Esophagus (tissue), 2 donors: ENCODE measurements at regions not wholly inside any gene's neighbourhood (a gene's known extent, or its start where the extent isn't known, plus 50 kb on each side); places are given as distances from the start of the nearest gene placed in this dataset.
"Not testable (repeated sequence)": the region's sequence is repeated elsewhere in the genome, so short reads cannot be mapped to it uniquely, and the experiment has no call there.

Experiments
- H3K27ac ChIP-seq, 2 donors: one replicate each; pipeline ENCODE4 v1.5.1; 2013; ENCODE audit warnings: low read depth in 2 of 2, mild to moderate bottlenecking in 2 of 2, inconsistent platforms in 1 of 2, low read length in 1 of 2, moderate library complexity in 1 of 2
- H3K27me3 ChIP-seq, 2 donors: one replicate each; pipeline ENCODE4 v1.6.1; 2013; ENCODE audit warnings: low read length in 2 of 2, control low read depth in 1 of 2, mild to moderate bottlenecking in 1 of 2; ENCODE audit not compliant: insufficient read depth in 2 of 2, control insufficient read depth in 1 of 2
- H3K36me3 ChIP-seq, 2 donors: one replicate each; pipeline ENCODE4 v1.6.1; 2013; ENCODE audit warnings: low read length in 1 of 2; ENCODE audit not compliant: control insufficient read depth in 2 of 2, insufficient read depth in 2 of 2
- H3K4me1 ChIP-seq, 2 donors: one replicate each; pipeline ENCODE4 v1.6.1; 2013; ENCODE audit warnings: low read length in 1 of 2; ENCODE audit not compliant: control insufficient read depth in 2 of 2, insufficient read depth in 2 of 2
- H3K4me3 ChIP-seq, 2 donors: one replicate each; pipeline ENCODE4 v1.5.1; 2013; ENCODE audit warnings: low read length in 2 of 2, mild to moderate bottlenecking in 2 of 2, low read depth in 1 of 2, moderate library complexity in 1 of 2
- H3K9me3 ChIP-seq, 2 donors: one replicate each; pipeline ENCODE4 v1.6.1; 2013; ENCODE audit warnings: mild to moderate bottlenecking in 2 of 2, low read depth in 1 of 2, low read length in 1 of 2, moderate library complexity in 1 of 2; ENCODE audit not compliant: control insufficient read depth in 2 of 2, insufficient read depth in 1 of 2
- WGBS, 2 donors: extraction: QIAGEN DNeasy Blood & Tissue Kit; methylation state at CpG; one replicate each; pipeline ENCODE4 v1.1.7; 2013; 5-methylcytosine and 5-hydroxymethylcytosine counted together
- donor health status: healthy with polysubstance abuse.
- donor health status: Bipolar disorder and iron deficiency.

GRCh38 chr6:85047818-85048217 lies 283.4 kb upstream of the TBX18 start:
- Histone ChIP-seq H3K4me1 (no peaks in the 10 kb centered on the region), H3K4me3 (no peak overlapping the region), H3K27ac (no peak overlapping the region), H3K27me3 (no peaks in the 10 kb centered on the region), H3K9me3 (no peaks in the 10 kb centered on the region), H3K36me3 (no peaks in the 10 kb centered on the region)
- 51 to 55% methylated on average over 2 of the region's 2 CpGs for WGBS, 2 donors

GRCh38 chr6:85045767-85046166 lies 281.4 kb upstream of the TBX18 start:
- not testable (repeated sequence) for H3K36me3 ChIP-seq, H3K4me3 ChIP-seq, H3K27ac ChIP-seq, H3K9me3 ChIP-seq, H3K27me3 ChIP-seq, H3K4me1 ChIP-seq
- 93 to 95% methylated on average over 1 of the region's 1 CpG for WGBS, 2 donors

- H3K27ac ChIP-seq, result no peak overlapping the region
- H3K36me3 ChIP-seq, result no peaks in the 10 kb centered on the region
- WGBS, 2 donors, result 60 to 63% methylated on average over 2 of the region's 2 CpGs
- no peaks in the 10 kb centered on the region for H3K9me3 ChIP-seq
- H3K4me3 ChIP-seq, result no peak overlapping the region
- no peaks in the 10 kb centered on the region for H3K4me1 ChIP-seq
- H3K27me3 ChIP-seq, result no peaks in the 10 kb centered on the region
Observed at GRCh38 chr6:85044361-85044760, 280.0 kb upstream of the TBX18 start.

- Histone ChIP-seq H3K9me3 (no peaks in the 10 kb centered on the region), H3K4me3 (no peak overlapping the region), H3K4me1 (no peaks in the 10 kb centered on the region)
Observed at GRCh38 chr6:85041376-85041775, 277.0 kb upstream of the TBX18 start.

GRCh38 chr6:85037221-85037620 lies 272.8 kb upstream of the TBX18 start:
- WGBS, 2 donors, result 71 to 75% methylated on average over 4 of the region's 4 CpGs
- no peak overlapping the region for H3K4me3 ChIP-seq
- H3K9me3 ChIP-seq, result peaks cover 4 to 12% of the 10 kb centered on the region in 2 donors
- H3K27me3 ChIP-seq, result no peaks in the 10 kb centered on the region
- no peaks in the 10 kb centered on the region for H3K4me1 ChIP-seq
- H3K36me3 ChIP-seq, result no peaks in the 10 kb centered on the region
- H3K27ac ChIP-seq, result no peak overlapping the region

More at GRCh38 chr6:85041376-85041775, 277.0 kb upstream of the TBX18 start:
- no peaks in the 10 kb centered on the region for H3K36me3 ChIP-seq
- H3K27me3 ChIP-seq, result no peaks in the 10 kb centered on the region
- H3K27ac ChIP-seq, result no peak overlapping the region

- H3K4me3 ChIP-seq, result no peak overlapping the region
Observed at GRCh38 chr6:85035766-85036165, 271.4 kb upstream of the TBX18 start.

GRCh38 chr6:85033547-85033946 lies 269.1 kb upstream of the TBX18 start:
- Histone ChIP-seq H3K9me3 (peaks cover 9 to 12% of the 10 kb centered on the region in 2 donors), H3K27me3 (no peaks in the 10 kb centered on the region), H3K27ac (no peak overlapping the region), H3K36me3 (no peaks in the 10 kb centered on the region), H3K4me3 (no peak overlapping the region), H3K4me1 (no peaks in the 10 kb centered on the region)
- WGBS, 2 donors, result 36% methylated on average over 1 of the region's 1 CpG

More at GRCh38 chr6:85035766-85036165, 271.4 kb upstream of the TBX18 start:
- Histone ChIP-seq H3K36me3 (no peaks in the 10 kb centered on the region), H3K9me3 (peaks cover 4 to 12% of the 10 kb centered on the region in 2 donors), H3K27ac (no peak overlapping the region), H3K27me3 (no peaks in the 10 kb centered on the region), H3K4me1 (no peaks in the 10 kb centered on the region)
- WGBS, 2 donors, result 82 to 94% methylated on average over 1 of the region's 1 CpG

- no peak overlapping the region for H3K27ac ChIP-seq
- WGBS, 2 donors, result 68 to 77% methylated on average over 2 of the region's 2 CpGs
- peaks cover 2 to 4% of the 10 kb centered on the region in 2 donors for H3K9me3 ChIP-seq
- no peak overlapping the region for H3K4me3 ChIP-seq
- H3K4me1 ChIP-seq, result no peaks in the 10 kb centered on the region
- H3K27me3 ChIP-seq, result no peaks in the 10 kb centered on the region
- H3K36me3 ChIP-seq, result no peaks in the 10 kb centered on the region
Observed at GRCh38 chr6:85026021-85026420, 261.6 kb upstream of the TBX18 start.

GRCh38 chr6:85023721-85024120 lies 259.3 kb upstream of the TBX18 start:
- no peaks in the 10 kb centered on the region for H3K27me3 ChIP-seq
- no peaks in the 10 kb centered on the region for H3K4me1 ChIP-seq
- 33 to 50% methylated on average over 2 of the region's 2 CpGs for WGBS, 2 donors
- no peak overlapping the region for H3K27ac ChIP-seq
- H3K4me3 ChIP-seq, result no peak overlapping the region
- no peaks in the 10 kb centered on the region for H3K36me3 ChIP-seq
- H3K9me3 ChIP-seq, result peaks cover 0 to 2% of the 10 kb centered on the region in 2 donors

GRCh38 chr6:85017352-85017751 lies 253.0 kb upstream of the TBX18 start:
- Histone ChIP-seq H3K27ac (no peak overlapping the region), H3K27me3 (no peaks in the 10 kb centered on the region), H3K4me3 (no peak overlapping the region), H3K36me3 (no peaks in the 10 kb centered on the region), H3K9me3 (no peaks in the 10 kb centered on the region), H3K4me1 (no peaks in the 10 kb centered on the region)
- WGBS, 2 donors, result 77 to 92% methylated on average over 1 of the region's 1 CpG
